GM23338 (cell line): ENCODE measurements at regions not wholly inside any gene's neighbourhood (a gene's known extent, or its start where the extent isn't known, plus 50 kb on each side); places are given as distances from the start of the nearest gene placed in this dataset.

ENCODE experiments used
- ATAC-seq: fragments of 200-7000 bp; cut with Tn5 transposase; 3 replicates; pipeline ENCODE4 v1.9.1; 2020
- DNase-seq: peaks from one replicate; pipeline ENCODE4 v3.0.0-alpha.2; 2015; ENCODE audit warnings: low spot score
- H2AFZ ChIP-seq: fragments of 200-600 bp; sonication (generic); 2 replicates; pipeline ENCODE4 v1.8.0; 2016; ENCODE audit warnings: antibody characterized with exemption, mild to moderate bottlenecking, moderate library complexity
- H3F3A ChIP-seq: fragments of 200-600 bp; sonication (generic); replicated peaks from 2 replicates; pipeline ENCODE4 v1.8.0; 2017; ENCODE audit warnings: antibody characterized with exemption, mixed run types, low read depth
- H3K27ac ChIP-seq: fragments of 200-600 bp; sonication (generic); 2 replicates; pipeline ENCODE4 v1.6.1; 2016; ENCODE audit warnings: low read depth
- H3K27me3 ChIP-seq: fragments of 200-600 bp; sonication (generic); 2 replicates; pipeline ENCODE4 v1.8.0; 2016; ENCODE audit warnings: mild to moderate bottlenecking, mixed run types, moderate library complexity; ENCODE audit not compliant: insufficient read depth
- H3K36me3 ChIP-seq: fragments of 200-600 bp; sonication (generic); 2 replicates; pipeline ENCODE4 v1.8.0; 2016; ENCODE audit warnings: mild to moderate bottlenecking; ENCODE audit not compliant: insufficient read depth
- H3K4me1 ChIP-seq: fragments of 200-600 bp; sonication (generic); 2 replicates; pipeline ENCODE4 v1.8.0; 2016; ENCODE audit warnings: mild to moderate bottlenecking, moderate library complexity; ENCODE audit not compliant: insufficient read depth
- H3K4me2 ChIP-seq: fragments of 200-600 bp; sonication (generic); 2 replicates; pipeline ENCODE4 v1.7.1; 2017; ENCODE audit warnings: mixed run types
- H3K4me3 ChIP-seq: fragments of 200-600 bp; sonication (generic); 2 replicates; pipeline ENCODE4 v1.6.1; 2016; ENCODE audit warnings: mixed run types
- H3K79me2 ChIP-seq: fragments of 200-600 bp; sonication (generic); replicated peaks from 2 replicates; pipeline ENCODE4 v1.8.0; 2017; ENCODE audit warnings: mild to moderate bottlenecking; ENCODE audit not compliant: insufficient read depth
- H3K9me2 ChIP-seq: fragments of 200-600 bp; sonication (generic); 2 replicates; pipeline ENCODE4 v1.8.0; 2017; ENCODE audit not compliant: insufficient read depth
- H4K20me1 ChIP-seq: fragments of 200-600 bp; sonication (generic); replicated peaks from 2 replicates; pipeline ENCODE4 v1.8.0; 2017; ENCODE audit warnings: mild to moderate bottlenecking; ENCODE audit not compliant: insufficient read depth
- H3K27ac Mint-ChIP-seq: 2 replicates; pipeline ENCODE4 v1.8.0; 2020; ENCODE audit warnings: inconsistent platforms, mild to moderate bottlenecking, moderate library complexity, mixed read lengths
- H3K27me3 Mint-ChIP-seq: 3 replicates; pipeline ENCODE4 v1.8.0; 2022; ENCODE audit warnings: low read depth, mild to moderate bottlenecking, moderate library complexity, mixed read lengths, inconsistent platforms; ENCODE audit not compliant: insufficient read depth, poor library complexity
- H3K36me3 Mint-ChIP-seq: 3 replicates; pipeline ENCODE4 v1.8.0; 2021; ENCODE audit warnings: low read depth, mild to moderate bottlenecking, inconsistent platforms, moderate library complexity, mixed read lengths
- H3K4me1 Mint-ChIP-seq: 3 replicates; pipeline ENCODE4 v1.8.0; 2020; ENCODE audit warnings: mild to moderate bottlenecking, inconsistent platforms, mixed read lengths
- H3K4me3 Mint-ChIP-seq: 3 replicates; pipeline ENCODE4 v1.8.0; 2021; ENCODE audit warnings: moderate library complexity, mild to moderate bottlenecking, inconsistent platforms, mixed read lengths
- H3K9me3 Mint-ChIP-seq: 3 replicates; pipeline ENCODE4 v1.8.0; 2020; ENCODE audit warnings: moderate library complexity, mild to moderate bottlenecking, inconsistent platforms, mixed read lengths
- CREB1 ChIP-seq: fragments of 250-450 bp; sonication (Bioruptor Pico); IDR thresholded peaks from 2 replicates; pipeline ENCODE4 v1.5.0; 2020; ENCODE audit warnings: low read depth, mild to moderate bottlenecking, moderate library complexity
- CTCF ChIP-seq, 2 experiments: fragments of 200-600 bp in 1 of 2; sonication (generic) in 1 of 2; conservative IDR thresholded peaks; 2 replicates each; pipeline versions ENCODE4 v1.5.1 to v1.6.1; 2016 to 2017; ENCODE audit warnings: antibody characterized with exemption in 2 of 2, low read depth in 2 of 2, mild to moderate bottlenecking in 2 of 2, moderate library complexity in 1 of 2
- EZH2phosphoT487 ChIP-seq: fragments of 200-600 bp; sonication (generic); IDR thresholded peaks from one replicate; pipeline ENCODE4 v1.8.1; 2018; ENCODE audit warnings: antibody characterized with exemption; ENCODE audit not compliant: unreplicated experiment
- JUNB ChIP-seq: IDR thresholded peaks from one replicate; pipeline ENCODE4 v1.6.1; 2016; ENCODE audit warnings: antibody characterized with exemption; ENCODE audit not compliant: unreplicated experiment
- NANOG ChIP-seq: IDR thresholded peaks from 2 replicates; pipeline ENCODE4 v1.6.1; 2016; ENCODE audit warnings: antibody characterized with exemption, borderline replicate concordance
- POLR2AphosphoS5 ChIP-seq: IDR thresholded peaks from 2 replicates; pipeline ENCODE4 v1.6.1; 2016; ENCODE audit warnings: antibody characterized with exemption, low read depth
- ZNF462 ChIP-seq: fragments of 250-450 bp; sonication (Bioruptor Pico); IDR thresholded peaks from 2 replicates; pipeline ENCODE4 v1.5.0; 2020; ENCODE audit warnings: mild to moderate bottlenecking, moderate library complexity

GRCh38 chr10:81708929-81709328, 166.1 kb upstream of the NRG3 start:
- H3K4me1 ChIP-seq, result peaks cover 5% of the 10 kb centered on the region; the same call in 1 of the 2 replicates
- H3K79me2 ChIP-seq, result no peaks in the 10 kb centered on the region
- no peak overlapping the region for H2AFZ ChIP-seq
- H3K4me2 ChIP-seq, result no peak overlapping the region
- no peaks in the 10 kb centered on the region for H3K27me3 ChIP-seq
- H3K36me3 Mint-ChIP-seq, result no peaks in the 10 kb centered on the region
- H3K9me2 ChIP-seq, result peaks cover 4% of the 10 kb centered on the region; the same call in 1 of the 2 replicates
- DNase-seq (no peak), ATAC-seq (no peak)
- no peak overlapping the region for H3K4me3 Mint-ChIP-seq
- no peaks in the 10 kb centered on the region for H3K27me3 Mint-ChIP-seq
- TF ChIP-seq CTCF (conservative IDR thresholded peaks at IDR 0.05; ENCODE audit: low read depth in 2 of 2), result no peak
- no peak for TF ChIP-seq EZH2phosphoT487
- TF ChIP-seq POLR2AphosphoS5, result no peak
- no peak for TF ChIP-seq JUNB
- TF ChIP-seq NANOG, result no peak
- TF ChIP-seq CREB1 (CRISPR knock-in tag), result no peak
- peaks cover 10% of the 10 kb centered on the region for H3K4me1 Mint-ChIP-seq
- no peak overlapping the region for H3K27ac ChIP-seq
- H3F3A ChIP-seq, result no peaks in the 10 kb centered on the region
- H3K27ac Mint-ChIP-seq, result no peak overlapping the region
- peaks cover 3% of the 10 kb centered on the region; the same call in 1 of the 3 replicates for H3K9me3 Mint-ChIP-seq
- no peak overlapping the region for H3K4me3 ChIP-seq
- no peaks in the 10 kb centered on the region for H3K36me3 ChIP-seq
- H4K20me1 ChIP-seq, result no peaks in the 10 kb centered on the region

GRCh38 chr10:81722399-81722798, 152.6 kb upstream of the NRG3 start:
- Histone ChIP-seq H3K79me2 (no peaks in the 10 kb centered on the region), H3K4me2 (no peak overlapping the region), H2AFZ (no peak overlapping the region), H3K4me1 (no peaks in the 10 kb centered on the region), H3K4me3 (no peak overlapping the region), H3K36me3 (no peaks in the 10 kb centered on the region; the same call in 1 of the 2 replicates), H4K20me1 (no peaks in the 10 kb centered on the region), H3K9me2 (no peaks in the 10 kb centered on the region), H3K27ac (no peak overlapping the region), H3F3A (no peaks in the 10 kb centered on the region), H3K27me3 (no peaks in the 10 kb centered on the region)
- Mint-ChIP-seq H3K4me3 (no peak overlapping the region), H3K27ac (no peak overlapping the region), H3K4me1 (peaks cover 7% of the 10 kb centered on the region), H3K36me3 (peaks cover 13% of the 10 kb centered on the region; the same call in 2 of the 3 replicates), H3K27me3 (no peaks in the 10 kb centered on the region), H3K9me3 (peaks cover 21% of the 10 kb centered on the region)
- DNase-seq, result no peak
- no peak for ATAC-seq
- TF ChIP-seq ZNF462 (CRISPR knock-in tag) (no peak), CREB1 (CRISPR knock-in tag) (no peak), JUNB (no peak)
